Vagina (tissue), 2 donors: ENCODE measurements at regions not wholly inside any gene's neighbourhood (a gene's known extent, or its start where the extent isn't known, plus 50 kb on each side); places are given as distances from the start of the nearest gene placed in this dataset.

Source experiments
- DNase-seq, 2 donors: peaks; one replicate each; pipeline ENCODE4 v3.0.0-alpha.2; 2017; ENCODE audit errors: extremely low spot score in 2 of 2
- H3K27ac ChIP-seq: fragments of 200-600 bp; sonication (generic); one replicate; pipeline ENCODE4 v1.5.1; 2019
- H3K27me3 ChIP-seq: fragments of 200-600 bp; sonication (generic); one replicate; pipeline ENCODE4 v1.5.1; 2019
- H3K36me3 ChIP-seq, 2 donors: fragments of 200-600 bp; sonication (generic); one replicate each; pipeline ENCODE4 v1.5.1; 2017 to 2019
- H3K4me1 ChIP-seq: fragments of 200-600 bp; sonication (generic); one replicate; pipeline ENCODE4 v1.5.1; 2019
- H3K4me3 ChIP-seq, 2 donors: fragments of 200-600 bp; sonication (generic); 1 replicate in 1 of 2; 2 replicates in 1 of 2; pipeline ENCODE4 v1.5.1; 2016 to 2019
- H3K9me3 ChIP-seq: fragments of 200-600 bp; sonication (generic); one replicate; pipeline ENCODE4 v1.5.1; 2019
- POLR2A ChIP-seq, 2 donors: fragments of 450-650 bp; IDR thresholded peaks; one replicate each; pipeline ENCODE4 v1.6.1; 2017; ENCODE audit warnings: antibody characterized with exemption in 2 of 2, mild to moderate bottlenecking in 2 of 2, moderate library complexity in 2 of 2
- POLR2AphosphoS5 ChIP-seq, 2 donors: sonication (generic); formaldehyde crosslinking; IDR thresholded peaks; one replicate each; pipeline ENCODE4 v1.9.0; 2017; ENCODE audit warnings: antibody characterized with exemption in 2 of 2, mild to moderate bottlenecking in 2 of 2, low read depth in 1 of 2; ENCODE audit not compliant: insufficient read depth in 1 of 2
- intact Hi-C: fragments of 100-400 bp; cut with DNase I; formaldehyde crosslinking; loops from one replicate; pipeline ENCODE4 v1.15.1; 2023
- TF ChIP-seq, protein P1 (sequence below), 3 experiments: fragments of 450-650 bp in 2 of 3; fragments of 200-600 bp in 1 of 3; sonication (generic) in 1 of 3; IDR thresholded peaks; one replicate each; pipeline ENCODE4 v1.5.1; 2017 to 2019; ENCODE audit warnings: antibody characterized with exemption in 3 of 3, mild to moderate bottlenecking in 2 of 3, moderate library complexity in 2 of 3

DNA sequence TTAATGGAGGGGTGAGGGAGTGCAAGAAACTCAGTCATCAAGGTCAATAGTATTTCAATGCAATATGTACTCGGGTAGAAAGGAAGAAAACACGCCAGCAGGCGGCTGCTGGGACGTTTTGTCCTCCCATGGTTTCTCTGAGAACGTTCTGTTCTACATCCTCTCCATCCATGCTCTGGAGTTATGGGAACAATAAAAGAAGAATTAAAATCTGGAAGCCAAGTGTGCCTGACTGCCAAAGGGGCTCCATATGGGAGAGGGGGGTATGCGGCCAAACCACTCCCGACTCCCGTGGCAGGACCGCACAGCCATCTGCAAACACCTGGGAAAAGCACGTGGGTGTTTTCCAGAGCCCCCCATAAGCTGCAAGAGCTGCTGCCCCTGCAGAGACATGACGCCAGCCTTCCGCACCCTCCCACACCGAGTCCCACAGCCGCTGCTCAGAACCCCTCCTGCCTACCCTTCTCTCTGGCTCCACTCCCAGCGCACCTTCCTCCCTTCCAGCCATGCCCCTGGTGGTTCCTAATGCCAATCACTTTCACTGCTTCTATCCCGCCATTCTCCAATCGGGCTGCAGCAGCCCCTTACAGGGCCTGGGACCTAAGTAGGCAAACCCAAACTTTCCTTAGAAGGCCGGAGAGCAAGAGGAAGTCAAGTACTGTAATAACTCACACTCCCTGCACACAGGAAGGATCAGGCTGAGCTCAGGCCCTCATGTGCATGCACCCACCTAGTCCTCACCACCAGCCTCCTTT lies 241.6 kb downstream of the SYK start:
- Histone ChIP-seq H3K9me3 (no peaks in the 10 kb centered on the region), H3K27me3 (no peaks in the 10 kb centered on the region), H3K27ac (peak overlapping the region; percentile 65), H3K4me3 (no peak overlapping the region), H3K4me1 (peaks cover 24% of the 10 kb centered on the region), H3K36me3 (no peaks in the 10 kb centered on the region)
- intact Hi-C loops, result no loop called here
- TF ChIP-seq POLR2A (IDR thresholded peaks at IDR 0.05) (no peak), POLR2AphosphoS5 (IDR thresholded peaks at IDR 0.05; ENCODE audit: insufficient read depth in 1 of 2, low read depth in 1 of 2) (peak; percentile 73 to 82)
- TF ChIP-seq, protein P1, sequence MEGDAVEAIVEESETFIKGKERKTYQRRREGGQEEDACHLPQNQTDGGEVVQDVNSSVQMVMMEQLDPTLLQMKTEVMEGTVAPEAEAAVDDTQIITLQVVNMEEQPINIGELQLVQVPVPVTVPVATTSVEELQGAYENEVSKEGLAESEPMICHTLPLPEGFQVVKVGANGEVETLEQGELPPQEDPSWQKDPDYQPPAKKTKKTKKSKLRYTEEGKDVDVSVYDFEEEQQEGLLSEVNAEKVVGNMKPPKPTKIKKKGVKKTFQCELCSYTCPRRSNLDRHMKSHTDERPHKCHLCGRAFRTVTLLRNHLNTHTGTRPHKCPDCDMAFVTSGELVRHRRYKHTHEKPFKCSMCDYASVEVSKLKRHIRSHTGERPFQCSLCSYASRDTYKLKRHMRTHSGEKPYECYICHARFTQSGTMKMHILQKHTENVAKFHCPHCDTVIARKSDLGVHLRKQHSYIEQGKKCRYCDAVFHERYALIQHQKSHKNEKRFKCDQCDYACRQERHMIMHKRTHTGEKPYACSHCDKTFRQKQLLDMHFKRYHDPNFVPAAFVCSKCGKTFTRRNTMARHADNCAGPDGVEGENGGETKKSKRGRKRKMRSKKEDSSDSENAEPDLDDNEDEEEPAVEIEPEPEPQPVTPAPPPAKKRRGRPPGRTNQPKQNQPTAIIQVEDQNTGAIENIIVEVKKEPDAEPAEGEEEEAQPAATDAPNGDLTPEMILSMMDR (IDR thresholded peaks at IDR 0.05), result peak in 1 of 3 experiments; percentile 18
- DNase-seq, result peak in 1 of 2 donors; percentile 72

DNA sequence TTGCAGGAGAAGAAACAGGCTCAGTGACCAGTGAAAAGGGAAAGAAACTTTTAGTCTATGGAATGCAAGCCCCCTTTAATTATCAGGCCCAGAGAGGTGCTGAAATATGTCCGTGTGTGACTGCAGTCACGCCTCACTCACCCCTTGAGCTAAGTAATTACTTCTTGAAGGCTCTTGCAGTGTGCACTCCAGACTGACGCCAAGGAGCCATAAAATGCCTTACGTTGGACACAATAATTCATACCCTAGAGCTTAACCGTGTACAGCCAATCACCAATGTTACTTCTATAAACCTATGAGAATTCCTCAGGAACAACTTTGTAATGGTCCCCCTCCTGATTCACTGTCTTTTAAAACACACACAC lies 242.2 kb downstream of the SYK start:
- intact Hi-C loops, result no loop called here
- peaks cover 19% of the 10 kb centered on the region for H3K4me1 ChIP-seq
- DNase-seq, result no peak
- peak overlapping the region; percentile 65 for H3K27ac ChIP-seq
- TF ChIP-seq, protein P1 (IDR thresholded peaks at IDR 0.05), result no peak
- TF ChIP-seq POLR2A (IDR thresholded peaks at IDR 0.05), result no peak
- TF ChIP-seq POLR2AphosphoS5 (IDR thresholded peaks at IDR 0.05; ENCODE audit: insufficient read depth in 1 of 2, low read depth in 1 of 2), result no peak
- no peaks in the 10 kb centered on the region for H3K27me3 ChIP-seq
- no peaks in the 10 kb centered on the region for H3K9me3 ChIP-seq
- H3K4me3 ChIP-seq, result no peak overlapping the region
- H3K36me3 ChIP-seq, result no peaks in the 10 kb centered on the region

GRCh38 chr9:91044354-91044753 lies 242.7 kb downstream of the SYK start:
- peak in 1 of 2 donors; percentile 64 for DNase-seq
- Histone ChIP-seq H3K36me3 (no peaks in the 10 kb centered on the region), H3K27ac (no peak overlapping the region), H3K27me3 (no peaks in the 10 kb centered on the region), H3K4me1 (peaks cover 14% of the 10 kb centered on the region), H3K4me3 (no peak overlapping the region), H3K9me3 (no peaks in the 10 kb centered on the region)
- TF ChIP-seq, protein P1 (IDR thresholded peaks at IDR 0.05), result no peak
- no peak for TF ChIP-seq POLR2A (IDR thresholded peaks at IDR 0.05)
- TF ChIP-seq POLR2AphosphoS5 (IDR thresholded peaks at IDR 0.05; ENCODE audit: insufficient read depth in 1 of 2, low read depth in 1 of 2), result no peak
- intact Hi-C loops, result no loop called here

DNA sequence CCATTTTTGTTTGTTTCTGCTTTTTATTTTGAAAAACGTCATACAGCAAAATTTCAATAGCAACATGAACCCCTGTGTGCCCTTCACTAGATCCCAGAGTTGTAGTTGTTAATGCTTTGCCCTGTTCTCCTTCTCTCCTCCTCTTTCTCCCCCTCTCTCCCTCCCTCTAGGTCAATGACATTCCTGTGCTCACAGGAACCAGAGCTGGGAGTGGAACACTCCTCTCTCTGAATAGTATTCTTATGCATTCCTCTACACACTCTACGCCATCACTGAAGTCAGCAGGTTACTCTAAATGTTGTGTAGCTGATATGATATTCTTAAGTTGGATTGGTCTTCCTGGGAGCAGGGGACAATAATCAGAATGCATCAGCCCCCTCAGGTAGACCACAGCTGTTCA lies 243.4 kb downstream of the SYK start:
- no peak overlapping the region for H3K4me3 ChIP-seq
- peaks cover 14% of the 10 kb centered on the region for H3K4me1 ChIP-seq
- H3K9me3 ChIP-seq, result no peaks in the 10 kb centered on the region
- no peak for DNase-seq
- no peak overlapping the region for H3K27ac ChIP-seq
- no peak for TF ChIP-seq POLR2A (IDR thresholded peaks at IDR 0.05)
- TF ChIP-seq POLR2AphosphoS5 (IDR thresholded peaks at IDR 0.05; ENCODE audit: insufficient read depth in 1 of 2, low read depth in 1 of 2), result no peak
- TF ChIP-seq, protein P1 (IDR thresholded peaks at IDR 0.05), result no peak
- H3K27me3 ChIP-seq, result no peaks in the 10 kb centered on the region
- no peaks in the 10 kb centered on the region for H3K36me3 ChIP-seq
- intact Hi-C loops, result no loop called here

DNA sequence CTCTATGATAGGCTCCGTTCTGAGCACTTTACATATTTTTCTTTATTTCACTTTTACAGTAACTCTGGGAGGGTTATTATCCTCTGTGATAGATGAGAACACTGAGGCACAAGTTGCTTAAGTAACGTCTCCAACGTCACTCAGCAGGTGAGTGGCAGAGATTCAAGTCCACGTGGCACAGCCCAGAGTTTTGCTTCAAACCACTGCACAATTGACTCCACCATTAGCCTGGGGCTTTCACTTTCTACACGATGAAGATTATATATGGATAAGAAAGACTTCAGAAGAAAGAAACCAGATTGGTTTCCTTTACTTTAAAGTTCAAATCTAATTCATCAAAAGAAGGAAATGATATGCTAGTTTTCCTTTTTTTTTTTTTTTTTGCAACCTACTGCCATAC lies 245.9 kb downstream of the SYK start:
- no peaks in the 10 kb centered on the region for H3K9me3 ChIP-seq
- no peak overlapping the region for H3K4me3 ChIP-seq
- peaks cover 12% of the 10 kb centered on the region for H3K4me1 ChIP-seq
- H3K27ac ChIP-seq, result no peak overlapping the region
- no peaks in the 10 kb centered on the region for H3K36me3 ChIP-seq
- H3K27me3 ChIP-seq, result no peaks in the 10 kb centered on the region
- no peak for DNase-seq
- TF ChIP-seq, protein P1 (IDR thresholded peaks at IDR 0.05), result no peak
- no peak for TF ChIP-seq POLR2A (IDR thresholded peaks at IDR 0.05)
- no peak for TF ChIP-seq POLR2AphosphoS5 (IDR thresholded peaks at IDR 0.05; ENCODE audit: insufficient read depth in 1 of 2, low read depth in 1 of 2)
- intact Hi-C loops, result no loop called here
